GM21360 (cell line): ENCODE measurements at regions not wholly inside any gene's neighbourhood (a gene's known extent, or its start where the extent isn't known, plus 50 kb on each side); places are given as distances from the start of the nearest gene placed in this dataset.
A peak's percentile ranks its signal among the peaks of the same experiment; 100 is the strongest.
"Not testable (repeated sequence)": the region's sequence is repeated elsewhere in the genome, so short reads cannot be mapped to it uniquely, and the experiment has no call there.

Experiments
- ATAC-seq: cut with Tn5 transposase; IDR thresholded peaks from one replicate; pipeline ENCODE4 v1.9.1; 2021; ENCODE audit warnings: mild to moderate bottlenecking, moderate library complexity; ENCODE audit not compliant: unreplicated experiment

DNA sequence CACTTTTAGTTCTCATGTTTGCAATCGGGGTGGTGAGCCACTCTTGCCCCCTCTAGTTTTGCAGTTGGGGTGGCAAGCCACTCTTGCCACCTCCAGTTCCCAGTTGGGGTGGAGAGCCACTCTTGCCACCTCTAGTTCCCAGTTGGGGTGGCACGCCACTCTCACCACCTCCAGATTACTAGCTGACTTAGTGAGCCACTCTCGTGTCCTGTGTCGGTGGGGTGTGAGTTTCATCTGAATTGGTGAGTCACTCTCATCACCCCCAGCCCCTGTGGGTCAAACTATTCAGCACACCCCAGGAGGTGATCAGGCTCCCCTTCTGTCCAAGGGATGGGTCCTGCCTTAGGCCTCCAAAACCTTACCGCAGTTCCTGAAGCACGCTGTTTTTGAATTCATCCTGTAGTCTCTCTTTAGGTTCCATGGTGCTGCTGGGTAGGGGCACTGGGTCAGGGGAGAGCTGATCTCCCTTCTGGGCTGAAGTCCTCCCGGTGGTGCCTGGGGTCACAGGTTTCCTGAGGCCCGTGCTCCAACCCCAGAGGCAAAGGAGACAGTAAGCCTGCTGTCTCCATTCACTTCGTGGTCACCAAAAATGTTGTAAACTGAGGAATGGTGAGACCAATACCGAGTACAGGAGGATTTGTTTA, 224.2 kb upstream of the SYNCRIP start:
- ATAC-seq, result no peak

DNA sequence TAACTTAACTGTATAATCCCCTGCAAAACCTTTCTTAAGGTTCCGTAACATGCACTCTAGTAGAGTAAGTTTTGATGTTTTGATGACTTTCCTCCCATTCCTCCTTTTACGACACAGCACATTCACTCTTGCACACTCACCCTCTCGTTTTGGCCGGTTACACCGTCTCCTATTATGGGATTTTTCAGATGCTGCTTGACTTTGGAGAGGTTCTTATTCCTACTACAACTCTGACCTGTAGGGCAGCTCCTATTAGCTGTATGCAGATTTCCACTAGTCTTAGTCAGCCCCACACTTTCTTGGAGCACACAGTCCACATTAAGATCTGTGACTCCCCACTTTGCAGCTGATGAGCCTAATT, 223.7 kb upstream of the SYNCRIP start:
- ATAC-seq, result no peak

DNA sequence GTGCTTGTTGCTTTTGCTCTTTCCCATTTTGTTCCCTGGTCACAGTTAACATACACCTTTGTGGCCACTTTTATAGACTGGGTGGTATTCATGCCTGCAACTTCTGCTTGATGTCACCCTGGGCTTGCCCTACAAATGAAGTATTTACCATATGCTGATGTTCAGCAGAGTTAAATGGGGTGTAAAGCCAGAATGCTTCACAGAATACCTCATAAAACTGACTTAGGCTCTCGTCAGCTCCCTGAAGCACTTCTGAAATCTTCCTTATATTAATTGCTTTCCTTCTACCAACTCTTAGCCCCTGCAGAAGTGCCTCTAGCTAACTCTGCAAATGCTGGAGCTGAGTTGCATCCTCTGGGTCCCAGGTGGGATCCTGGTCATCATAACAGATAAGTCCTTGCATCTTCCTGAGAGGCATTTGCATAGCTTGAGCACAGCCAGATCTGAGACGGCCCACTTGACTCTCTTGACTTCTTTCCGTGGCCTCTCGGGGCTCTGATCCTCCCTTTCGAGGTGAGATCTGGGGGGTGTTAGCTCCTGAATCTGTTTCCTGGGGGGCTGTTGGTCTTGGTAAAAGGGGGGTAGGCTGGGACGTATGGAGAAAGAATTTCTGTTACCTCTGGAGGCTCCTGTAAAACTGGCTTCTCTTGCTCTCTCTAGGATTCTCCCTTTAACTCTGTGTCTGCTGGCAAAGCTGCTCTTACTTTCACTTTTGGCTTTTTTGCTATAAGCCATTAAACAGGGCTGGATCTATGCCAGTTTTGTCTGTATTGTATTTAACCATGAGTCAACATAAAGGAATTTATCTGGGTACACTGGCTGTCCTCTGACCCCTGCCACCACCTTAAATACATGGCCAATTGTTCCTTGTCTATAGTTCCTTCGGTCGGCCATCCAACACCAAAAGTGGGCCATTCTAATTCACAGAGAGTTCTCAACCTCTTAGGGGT, 223.0 kb upstream of the SYNCRIP start:
- peak; percentile 73 for ATAC-seq

GRCh38 chr6:85864453-85865401, 222.0 kb upstream of the SYNCRIP start:
- ATAC-seq, result no peak

DNA sequence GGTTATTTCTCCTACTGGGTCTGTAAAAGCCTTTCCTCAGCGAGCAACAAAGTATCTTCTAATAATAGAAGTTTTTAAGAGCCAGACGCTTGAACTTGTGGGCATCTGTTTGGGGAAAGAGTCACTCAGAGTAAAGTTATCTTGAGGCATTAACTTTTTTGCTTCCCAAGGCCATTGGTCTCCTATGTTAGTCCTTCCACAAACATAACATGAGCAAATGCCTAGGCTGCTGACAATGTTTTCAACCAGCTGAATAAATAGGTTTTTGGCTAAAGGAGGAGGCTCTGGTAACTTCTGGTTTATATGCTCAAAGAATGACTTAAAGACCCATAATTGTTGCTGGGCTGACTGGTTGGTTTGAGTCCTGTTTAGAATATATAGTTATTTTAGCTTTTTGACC, 213.5 kb upstream of the SYNCRIP start:
- ATAC-seq, result no peak

GRCh38 chr6:85838351-85839119, 195.8 kb upstream of the SYNCRIP start:
- ATAC-seq, result not testable (repeated sequence)

DNA sequence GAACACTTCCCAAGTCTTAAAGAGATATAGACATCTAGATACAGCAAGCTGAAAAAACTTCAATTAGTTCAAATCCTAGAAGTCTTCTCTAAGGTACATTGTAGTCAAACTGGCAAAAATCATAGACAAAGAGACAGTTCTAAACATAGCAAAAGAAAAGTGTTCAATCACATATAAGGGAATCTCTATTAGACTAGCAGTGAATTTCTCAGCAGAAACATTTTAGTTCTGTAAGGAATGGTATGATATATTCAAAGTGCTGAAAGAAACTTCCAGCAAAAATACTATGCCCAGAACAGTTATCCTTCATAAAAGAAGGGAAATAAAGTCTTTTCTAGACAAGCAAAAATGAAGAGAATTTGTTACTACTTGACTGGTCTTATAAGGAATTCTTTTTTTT, 186.3 kb upstream of the SYNCRIP start:
- ATAC-seq, result no peak

- ATAC-seq, result no peak
Measured at GRCh38 chr6:85826997-85827396, 184.3 kb upstream of the SYNCRIP start.

DNA sequence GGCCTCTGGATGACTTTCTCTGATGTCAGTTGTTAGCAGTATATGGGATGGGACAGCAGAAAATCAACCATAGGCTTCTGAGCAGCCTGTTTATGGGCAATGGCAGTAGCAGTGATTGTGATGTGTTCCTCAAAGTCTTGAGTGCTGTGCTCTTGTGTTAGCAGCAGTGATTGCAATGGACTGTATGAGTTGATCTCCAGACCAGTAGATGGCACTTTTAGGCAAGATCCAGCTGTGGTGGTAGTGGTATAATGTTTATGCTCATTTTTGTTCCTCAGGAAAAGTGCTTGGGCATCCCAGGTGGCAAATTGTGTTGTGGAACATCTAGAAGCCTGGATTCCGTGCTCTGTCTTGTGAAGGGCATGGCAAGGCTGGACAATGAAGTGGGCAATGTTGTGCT, 181.6 kb upstream of the SYNCRIP start:
- ATAC-seq, result no peak

DNA sequence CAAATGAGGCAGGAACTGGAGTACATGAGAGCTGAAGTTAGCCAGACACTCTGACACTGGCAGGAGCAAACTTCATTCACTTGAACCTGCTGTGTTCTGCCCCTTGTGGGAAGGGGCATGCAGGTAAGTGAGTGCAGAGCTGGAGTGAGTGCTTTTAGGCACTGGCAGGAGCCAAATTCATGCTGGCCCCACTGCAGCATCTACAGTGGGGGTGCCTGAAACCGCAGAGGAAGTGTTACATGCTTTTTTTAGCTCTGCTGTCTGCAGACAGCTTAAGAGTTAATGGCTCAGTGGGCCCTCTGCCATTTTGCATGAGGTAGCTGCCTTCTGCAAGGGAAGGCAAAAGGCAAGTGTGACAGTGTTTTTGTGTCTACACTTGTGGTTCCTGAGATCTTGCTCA, 167.9 kb upstream of the SYNCRIP start:
- no peak for ATAC-seq

DNA sequence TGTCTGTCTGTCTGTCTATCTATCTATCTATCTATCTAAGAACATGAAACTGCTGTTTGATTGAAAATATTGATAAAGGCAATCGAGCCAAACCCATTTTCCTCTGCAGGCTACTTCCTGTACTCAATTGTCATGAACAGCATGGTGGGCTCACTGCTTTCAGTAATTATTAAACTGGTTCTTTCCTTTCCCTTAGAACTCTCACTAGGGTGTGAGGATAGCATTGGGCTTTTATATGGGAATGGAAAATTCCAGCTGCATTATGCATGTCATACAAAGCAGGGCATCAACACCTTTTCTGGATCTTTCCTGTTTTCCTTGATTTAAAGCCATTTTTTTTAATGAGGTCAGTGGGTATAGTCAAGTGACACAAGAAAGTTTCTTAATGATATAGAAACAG, 161.0 kb upstream of the SYNCRIP start:
- ATAC-seq, result no peak

GRCh38 chr6:85802162-85802561, 159.5 kb upstream of the SYNCRIP start:
- no peak for ATAC-seq

- ATAC-seq, result no peak
Measured at GRCh38 chr6:85798931-85799652, 156.4 kb upstream of the SYNCRIP start.

GRCh38 chr6:85797993-85798392, 155.3 kb upstream of the SYNCRIP start:
- ATAC-seq, result no peak

GRCh38 chr6:85795945-85796344, 153.3 kb upstream of the SYNCRIP start:
- no peak for ATAC-seq

GRCh38 chr6:85792254-85792653, 149.6 kb upstream of the SYNCRIP start:
- ATAC-seq, result no peak

GRCh38 chr6:85775883-85776282, 133.2 kb upstream of the SYNCRIP start:
- no peak for ATAC-seq

- no peak for ATAC-seq
Measured at GRCh38 chr6:85772641-85773040, 130.0 kb upstream of the SYNCRIP start.

DNA sequence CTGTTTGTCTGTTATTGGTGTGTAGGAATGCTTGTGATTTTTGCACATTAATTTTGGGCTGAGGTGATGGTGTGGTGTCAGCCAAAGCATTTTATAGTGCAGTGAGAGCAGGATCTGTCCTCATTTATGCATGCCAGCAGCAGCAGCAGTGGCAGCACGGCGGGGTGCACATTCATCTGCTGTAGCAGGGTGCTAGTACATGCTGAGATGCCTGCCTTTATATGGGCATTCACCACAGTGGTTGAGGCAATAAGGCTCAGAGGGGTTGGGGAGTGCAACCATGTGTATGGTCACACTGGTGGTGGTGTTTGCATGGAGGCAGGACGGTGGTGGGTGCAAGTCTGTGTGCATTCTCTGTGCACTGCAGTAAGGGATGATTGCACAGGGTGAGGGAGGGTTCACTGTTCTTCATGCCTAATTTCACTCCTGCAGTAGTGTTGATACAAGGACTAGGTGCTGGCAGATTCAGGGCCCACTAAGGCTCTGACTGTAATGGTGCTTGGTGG, 129.3 kb upstream of the SYNCRIP start:
- ATAC-seq, result no peak

DNA sequence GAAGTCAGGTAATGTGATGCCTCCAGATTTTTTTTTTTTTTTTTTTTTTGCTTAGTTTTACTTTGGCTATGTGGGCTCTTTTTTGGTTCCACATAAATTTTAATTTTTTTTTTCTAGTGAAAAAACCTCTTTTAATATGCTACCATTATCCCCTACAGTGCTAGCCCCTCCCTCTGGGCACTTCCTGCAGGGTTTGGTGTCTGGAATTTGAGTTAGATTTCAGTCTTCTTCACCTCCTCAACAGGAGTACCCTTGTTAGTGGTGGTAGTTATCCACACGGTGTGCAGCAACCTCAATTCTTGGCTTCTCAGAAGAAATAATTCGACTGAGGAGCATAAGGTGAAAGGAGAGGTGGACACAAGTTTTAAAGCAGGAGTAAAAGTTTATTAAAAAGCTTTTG, 128.8 kb upstream of the SYNCRIP start:
- ATAC-seq, result no peak
